CD1c-positive myeloid dendritic cell (primary cell): ENCODE measurements at regions not wholly inside any gene's neighbourhood (a gene's known extent, or its start where the extent isn't known, plus 50 kb on each side); places are given as distances from the start of the nearest gene placed in this dataset.

Experiments
- DNase-seq: peaks from one replicate; pipeline ENCODE4 v3.0.0-alpha.2; 2016; ENCODE audit errors: extremely low spot score

DNA sequence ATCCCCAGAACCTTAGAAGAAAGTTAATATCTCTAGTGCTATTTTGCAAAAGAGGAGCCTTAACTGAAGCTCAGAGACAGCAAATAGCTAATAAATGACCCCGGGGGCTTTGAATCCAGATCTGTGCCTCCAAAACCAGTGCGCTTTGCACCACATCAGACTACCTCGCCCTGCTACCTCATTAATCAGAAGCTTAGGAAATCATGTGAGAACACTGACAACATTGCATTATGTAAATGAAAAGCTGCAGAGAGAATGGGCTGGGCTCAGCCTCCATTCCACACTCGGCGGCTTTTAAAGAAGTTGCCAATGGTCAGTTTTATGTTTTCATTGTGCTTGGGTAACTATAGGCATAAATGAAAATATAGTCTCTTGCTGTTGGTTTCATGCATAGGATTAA is 54.0 kb upstream of the STMND1 start:
- no peak for DNase-seq

GRCh38 chr6:17045581-17046322 is 56.1 kb upstream of the STMND1 start:
- DNase-seq: no peak

DNA sequence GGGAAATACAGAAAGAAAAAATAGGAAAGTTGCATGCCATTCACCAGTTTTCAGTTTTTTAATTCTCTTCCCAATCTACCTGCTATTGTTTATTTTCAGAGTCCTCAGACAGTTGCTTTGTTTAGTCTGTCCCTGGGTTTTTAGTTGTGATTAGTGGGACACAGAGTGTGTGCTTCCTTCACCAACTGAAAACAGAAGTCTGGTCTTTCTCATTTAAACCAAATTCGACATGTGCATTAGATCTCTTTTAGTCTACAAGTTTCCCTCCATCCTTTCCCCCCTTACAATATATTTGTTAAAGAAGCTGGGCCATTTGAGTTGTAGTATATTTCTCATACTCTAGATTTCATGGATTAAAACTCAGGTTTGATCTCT is 58.7 kb upstream of the STMND1 start:
- no peak for DNase-seq

- no peak for DNase-seq
These were observed 59.3 kb upstream of the STMND1 start for GRCh38 chr6:17042422-17043147.

DNA sequence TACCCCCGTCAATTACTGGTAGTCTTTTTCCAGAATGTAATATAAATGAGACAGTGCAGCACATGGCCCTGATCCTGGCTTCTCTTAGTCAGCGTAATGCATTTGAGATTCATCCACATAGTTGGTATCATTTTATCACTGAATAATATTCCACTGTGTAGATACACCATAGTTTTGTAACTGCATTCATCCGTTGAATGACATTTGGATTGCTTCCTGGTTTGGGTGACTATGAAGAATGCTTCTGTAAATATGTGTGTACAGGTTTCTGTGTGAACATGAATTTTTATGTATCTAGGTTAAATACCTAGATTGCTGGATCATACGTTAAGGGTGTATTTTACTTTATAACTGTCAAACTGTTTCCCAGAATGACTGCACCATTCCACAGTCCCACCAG is 62.6 kb upstream of the STMND1 start:
- no peak for DNase-seq

DNA sequence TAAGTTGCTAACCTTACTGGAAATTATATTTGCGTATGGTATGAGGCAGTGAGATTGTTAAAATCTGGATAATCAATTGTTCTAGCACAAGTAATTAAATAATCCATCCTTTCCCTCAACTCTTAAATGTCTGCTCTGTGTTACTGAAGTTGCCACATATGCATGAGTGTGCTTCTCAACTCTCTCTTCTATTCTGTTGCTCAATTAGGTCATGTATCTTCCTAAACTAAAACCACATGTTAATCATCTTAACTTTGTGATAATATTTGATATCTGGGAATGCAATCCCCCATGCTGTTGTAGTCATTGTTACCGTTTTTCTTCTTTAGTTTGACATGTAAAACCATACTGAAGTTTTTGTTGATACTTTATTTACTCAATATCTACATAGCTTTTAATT is 63.5 kb upstream of the STMND1 start:
- DNase-seq: no peak

DNA sequence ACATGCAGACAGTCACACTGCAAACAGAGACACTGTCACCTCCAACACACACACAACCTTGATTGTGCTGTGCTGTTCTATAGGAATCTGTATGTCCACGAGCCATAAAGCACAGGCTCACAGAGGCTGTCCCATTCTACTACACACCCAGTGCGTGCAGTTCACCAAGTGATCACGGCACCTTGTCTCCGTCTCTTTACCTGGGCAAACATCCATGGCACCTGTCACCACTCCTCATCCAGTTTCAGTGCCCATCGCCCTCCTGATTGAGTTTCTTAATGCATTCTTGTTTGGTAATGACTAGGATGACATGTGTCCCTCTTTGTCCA is 65.8 kb upstream of the STMND1 start:
- no peak for DNase-seq

DNA sequence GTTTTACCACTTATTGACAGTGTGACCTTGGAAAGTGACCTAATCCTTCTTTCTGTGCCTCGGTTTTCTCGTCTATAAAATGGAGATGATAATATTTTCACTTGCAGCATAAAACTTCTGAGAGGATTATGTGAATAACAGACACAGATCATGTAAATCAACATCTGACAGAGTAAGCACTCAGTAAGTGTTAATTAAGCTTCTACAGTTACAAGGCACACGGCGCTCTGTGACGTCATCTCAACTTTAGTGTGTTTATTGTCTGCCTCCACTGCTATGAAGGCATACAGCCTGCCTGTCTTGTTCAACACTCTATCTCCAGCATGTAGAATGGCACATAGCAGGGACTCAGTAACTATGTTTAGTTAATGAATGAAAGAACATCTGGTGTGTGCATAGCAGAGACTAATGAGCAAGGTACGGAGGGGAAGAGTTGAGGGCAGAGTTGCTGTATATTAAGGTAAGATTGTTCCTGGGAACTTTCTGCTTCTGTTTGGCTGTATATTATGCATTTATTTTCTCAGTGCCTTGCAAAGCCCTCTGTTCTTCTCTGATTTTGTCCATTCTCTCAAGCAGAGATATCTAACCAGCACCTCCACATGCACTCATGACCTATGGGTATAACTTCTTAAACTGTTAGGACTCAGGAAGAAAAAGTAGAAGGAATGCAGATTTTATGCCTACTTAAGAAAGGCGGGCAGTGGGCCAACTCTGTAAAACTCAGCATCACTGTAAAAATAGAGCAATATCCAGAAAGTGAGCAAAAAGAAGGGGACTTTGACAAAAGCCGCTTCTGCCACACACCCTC is 66.4 kb upstream of the STMND1 start:
- DNase-seq: no peak

DNA sequence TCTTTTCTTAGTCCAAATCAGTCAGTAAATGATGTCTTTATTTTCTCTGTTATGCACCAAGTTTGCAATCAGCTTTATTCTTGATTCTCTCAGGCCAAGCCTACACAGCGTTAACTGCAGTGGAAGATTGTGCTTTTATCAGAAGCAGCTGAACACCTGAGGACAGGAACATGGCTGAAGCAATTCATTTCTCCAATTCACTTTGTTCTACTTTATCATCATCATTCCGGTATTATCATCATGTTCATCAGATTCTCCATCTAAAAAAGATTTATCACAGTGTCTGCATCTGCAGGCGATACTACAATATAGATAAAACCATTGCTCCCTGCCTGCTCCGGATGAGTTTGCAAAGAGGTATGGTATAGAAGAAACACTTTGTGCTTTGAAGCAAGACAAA is 68.1 kb upstream of the STMND1 start:
- no peak for DNase-seq

DNA sequence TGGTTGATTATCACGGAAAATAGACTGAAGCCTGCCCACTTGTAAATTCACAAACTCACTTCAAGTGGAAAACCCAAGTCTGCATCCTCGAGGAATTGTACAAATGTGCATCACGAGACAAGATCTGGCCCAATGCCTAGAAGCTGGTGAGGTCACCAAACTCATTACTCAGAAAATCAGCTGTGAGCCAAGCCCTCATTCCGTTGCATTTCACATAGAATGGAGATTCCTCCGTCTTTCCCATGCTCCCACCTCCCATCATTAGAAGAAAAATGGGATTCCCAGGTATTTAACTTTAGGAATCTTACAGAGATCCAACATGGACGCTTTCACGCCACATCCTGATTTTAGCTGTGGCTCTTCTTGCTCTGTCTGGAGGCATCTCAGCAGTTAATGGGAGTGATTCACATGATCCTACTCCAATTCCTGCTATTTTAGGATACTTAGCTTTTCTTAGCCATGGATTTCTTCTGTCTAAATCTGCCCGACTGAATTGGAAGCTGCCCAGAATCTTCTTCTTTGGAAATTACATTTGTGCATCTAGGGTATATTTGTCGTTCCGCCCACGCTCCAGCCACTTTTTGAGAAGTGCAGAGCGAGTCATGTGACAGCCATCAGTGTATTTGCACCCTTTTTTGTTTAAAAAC is 68.7 kb upstream of the STMND1 start:
- DNase-seq: peak; percentile 35

DNA sequence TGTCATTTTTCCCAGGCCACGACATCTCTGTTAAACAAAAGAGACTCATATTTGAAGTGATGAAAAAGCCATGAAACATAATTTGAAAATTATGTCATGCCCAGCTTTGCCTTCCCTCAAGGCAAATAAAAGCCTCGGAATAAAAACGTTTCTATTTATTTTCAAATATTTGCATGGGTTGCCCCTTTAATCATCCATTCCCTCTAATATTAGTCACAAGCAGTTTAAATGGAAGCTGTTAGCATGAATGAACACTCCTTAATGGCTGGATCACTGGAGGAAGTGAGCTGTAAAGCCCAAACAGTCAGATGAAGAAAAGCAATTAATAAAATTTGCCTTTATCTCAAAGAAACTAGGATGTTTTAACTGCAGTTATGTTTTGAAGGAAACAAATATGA is 69.3 kb upstream of the STMND1 start:
- no peak for DNase-seq

- DNase-seq: no peak
These were observed 69.9 kb upstream of the STMND1 start for GRCh38 chr6:17031961-17032360.

DNA sequence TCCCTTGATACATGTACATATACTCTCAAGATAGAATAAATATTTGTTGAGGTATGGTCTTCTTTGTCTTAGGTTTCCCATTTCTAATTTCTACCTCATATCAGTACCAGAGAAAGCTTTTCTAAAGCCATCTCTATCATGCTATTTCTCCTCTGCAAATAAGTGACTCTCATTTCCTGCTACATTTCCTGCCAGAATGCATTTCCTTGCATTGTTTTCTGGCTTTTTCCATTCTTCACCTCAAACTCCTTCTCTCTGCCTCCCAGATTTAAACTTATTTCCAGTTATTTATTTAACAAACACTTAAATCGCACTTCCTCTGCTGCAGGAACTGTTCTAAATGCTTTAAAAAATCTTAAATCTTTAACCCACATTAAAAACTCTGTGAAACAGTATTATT is 74.4 kb upstream of the STMND1 start:
- DNase-seq: no peak

- peak; percentile 52 for DNase-seq
These were observed 79.2 kb upstream of the STMND1 start for GRCh38 chr6:17022604-17023003.

DNA sequence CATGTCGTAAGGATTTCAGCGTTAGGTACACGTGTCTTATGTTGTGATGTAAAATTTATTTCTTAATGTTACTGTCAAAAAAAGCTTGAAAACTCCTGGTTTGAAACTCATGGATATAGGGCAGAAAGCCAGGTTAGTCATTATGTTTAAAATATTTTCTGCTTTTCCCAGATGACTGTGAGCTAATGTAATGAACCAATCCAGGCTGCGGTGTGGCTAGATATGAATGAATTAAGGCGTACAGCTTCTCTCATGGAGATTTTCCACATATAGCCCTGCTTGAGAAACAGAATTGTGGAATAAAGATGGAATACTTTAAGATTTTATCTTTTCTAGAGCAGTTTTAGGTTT is 80.3 kb upstream of the STMND1 start:
- no peak for DNase-seq

GRCh38 chr6:17020889-17021538 is 80.8 kb upstream of the STMND1 start:
- no peak for DNase-seq

DNA sequence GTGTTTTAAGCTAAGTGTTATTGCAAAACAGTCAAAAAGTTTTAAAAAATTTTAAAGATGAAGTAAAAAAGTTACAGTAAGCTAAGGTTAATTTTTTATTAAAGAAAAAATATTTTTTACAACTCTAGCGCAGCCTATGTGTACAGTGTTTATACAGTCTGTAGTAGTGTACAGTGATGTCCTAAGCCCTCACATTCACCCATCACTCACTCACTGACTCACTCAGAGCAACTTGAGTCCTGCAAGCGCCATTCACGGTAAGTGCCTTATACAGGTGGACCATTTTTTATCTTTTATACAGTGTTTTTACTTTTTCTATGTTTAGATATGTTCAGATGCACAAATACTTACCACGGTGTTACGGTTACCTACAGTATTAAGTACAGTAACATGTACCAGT is 83.4 kb upstream of the STMND1 start:
- no peak for DNase-seq

DNA sequence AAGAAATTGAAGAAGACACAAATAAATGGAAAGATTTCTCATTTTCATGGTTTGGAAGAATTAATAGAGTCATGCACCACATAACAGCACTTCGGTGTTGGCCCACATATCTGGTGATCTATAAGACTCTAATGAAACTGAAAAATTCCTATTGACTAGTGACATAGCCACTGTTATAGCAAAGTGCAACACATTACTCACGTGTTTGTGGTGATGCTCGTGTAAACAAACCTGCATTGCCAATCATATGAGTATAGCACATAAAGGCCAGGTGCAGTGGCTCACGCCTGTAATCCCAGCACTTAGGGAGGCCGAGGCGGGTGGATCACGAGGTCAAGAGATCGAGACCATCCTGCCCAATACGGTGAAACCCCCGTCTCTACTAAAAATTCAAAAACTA is 84.4 kb upstream of the STMND1 start:
- no peak for DNase-seq

DNA sequence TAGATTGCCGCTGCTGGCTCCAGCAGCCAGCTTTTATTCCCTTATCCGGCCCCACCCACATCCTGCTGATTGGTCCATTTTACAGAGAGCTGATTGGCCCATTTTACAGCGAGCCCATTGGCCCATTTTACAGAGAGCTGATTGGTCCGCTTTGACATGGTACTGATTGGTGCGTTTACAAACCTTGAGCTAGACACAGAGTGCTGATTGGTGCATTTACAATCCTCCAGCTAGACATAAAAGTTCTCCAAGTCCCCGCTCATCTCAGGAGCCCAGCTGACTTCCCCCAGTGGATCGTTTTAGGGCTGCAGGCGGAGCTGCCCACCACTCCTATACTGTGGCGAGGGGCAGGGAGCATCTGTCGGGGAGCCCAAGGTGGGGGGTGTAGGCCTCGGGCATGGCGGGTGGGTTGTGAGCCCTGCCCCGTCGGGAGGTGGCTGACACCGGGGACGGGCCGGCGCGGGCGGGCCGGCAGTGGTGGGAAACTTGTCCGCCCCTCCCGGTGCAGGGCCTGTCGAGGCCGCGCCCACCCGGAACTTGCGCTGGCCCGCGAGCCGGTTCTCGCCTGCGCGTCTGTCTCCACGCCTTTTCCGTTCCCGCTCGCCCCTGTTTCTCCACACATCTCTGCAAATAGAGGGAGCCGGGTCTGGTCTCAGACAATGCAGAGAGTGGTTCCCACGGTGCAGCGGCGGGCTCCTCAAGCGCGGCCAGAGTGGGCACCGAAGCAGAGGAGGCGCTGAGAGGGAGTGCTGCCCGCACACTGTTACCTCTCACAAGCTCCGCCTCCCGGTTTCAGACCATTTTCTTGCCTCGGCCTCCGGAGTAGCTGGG is 86.1 kb upstream of the STMND1 start:
- DNase-seq: peak; percentile 37

DNA sequence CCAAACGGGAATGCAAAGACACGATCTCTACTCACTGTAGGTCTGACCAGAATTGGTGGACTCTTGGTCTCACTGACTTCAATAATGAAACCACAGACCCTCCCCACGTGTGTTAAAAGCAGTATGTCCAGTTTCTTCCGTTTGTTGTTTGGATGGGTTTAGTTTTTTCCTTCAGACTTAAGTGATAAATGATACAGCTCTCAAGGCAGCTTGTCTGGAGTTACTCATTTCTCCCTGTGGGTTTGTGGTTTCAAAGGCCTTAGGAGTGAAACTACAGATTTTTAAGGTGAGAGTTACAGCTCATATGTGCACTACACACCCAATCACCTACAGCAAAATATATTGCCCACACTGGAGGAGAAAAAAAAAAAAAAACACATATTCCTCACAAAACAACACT is 86.7 kb upstream of the STMND1 start:
- no peak for DNase-seq

DNA sequence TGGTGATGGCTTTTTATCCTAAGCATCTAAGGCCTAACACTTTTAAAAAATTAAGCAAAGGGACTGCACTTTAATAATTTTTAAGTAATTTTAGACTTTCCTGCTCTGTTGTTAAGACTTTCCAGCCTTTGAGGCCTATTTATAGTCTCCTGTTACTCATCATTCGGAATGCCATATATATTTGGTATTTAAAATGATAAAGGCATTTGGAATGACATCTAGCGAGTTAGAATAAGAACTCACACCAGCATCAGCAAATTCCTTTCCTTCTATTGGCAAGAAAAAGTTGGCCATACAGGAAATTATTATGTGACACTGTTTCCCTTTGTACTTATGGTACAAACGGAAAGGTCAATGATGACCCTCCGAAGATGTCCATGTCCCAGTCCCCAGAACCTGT is 88.1 kb upstream of the STMND1 start:
- DNase-seq: no peak
